Dermis blood vessel endothelial cell (primary cell): ENCODE measurements at regions not wholly inside any gene's neighbourhood (a gene's known extent, or its start where the extent isn't known, plus 50 kb on each side); places are given as distances from the start of the nearest gene placed in this dataset.

Experiments
- DNase-seq: peaks from one replicate; pipeline ENCODE4 v3.0.0; 2010

- no peak for DNase-seq
These were observed 1101.6 kb upstream of the RAG2 start for GRCh38 chr11:37699644-37700043.

- no peak for DNase-seq
These were observed 1097.2 kb upstream of the RAG2 start for GRCh38 chr11:37695283-37695682.

DNA sequence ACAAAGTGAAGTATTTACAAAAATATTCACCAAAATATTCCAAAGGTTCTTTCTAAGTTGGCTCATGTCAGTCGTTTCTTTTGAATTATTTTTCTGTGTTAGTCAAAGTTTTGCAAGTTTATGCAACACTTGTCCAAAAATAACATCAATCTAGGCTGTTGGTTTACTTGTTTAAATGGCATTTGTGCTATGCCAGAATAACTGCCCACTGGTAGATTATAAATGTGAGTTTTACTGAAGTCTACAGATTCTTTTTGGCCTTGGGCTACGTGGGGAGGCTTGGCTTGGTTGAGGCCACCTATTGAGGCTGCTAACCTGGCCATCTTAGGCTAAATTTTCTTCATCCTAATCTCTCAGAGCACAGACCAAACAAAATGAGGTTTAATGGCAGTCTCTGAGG lies 1091.9 kb upstream of the RAG2 start:
- no peak for DNase-seq

- DNase-seq = no peak
These were observed 1090.4 kb upstream of the RAG2 start for GRCh38 chr11:37688456-37688855.

DNA sequence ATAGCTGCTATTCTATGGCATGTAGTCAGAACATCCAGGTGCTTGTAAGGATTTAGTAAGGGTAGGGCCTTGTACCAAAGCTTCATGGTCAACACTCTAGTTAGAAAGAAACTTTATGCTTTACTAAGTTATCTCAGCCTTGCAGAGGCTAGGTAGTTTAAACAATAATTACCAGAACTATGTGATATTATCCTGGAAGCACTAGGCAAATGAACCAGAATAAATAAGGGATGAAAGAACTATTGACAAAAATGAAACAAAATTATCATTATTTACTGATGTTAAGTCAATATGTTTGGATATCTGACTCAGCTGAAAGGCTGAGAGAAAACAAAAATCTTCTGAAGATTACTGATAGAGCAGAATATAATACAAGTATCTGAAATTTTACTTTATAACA lies 1089.1 kb upstream of the RAG2 start:
- no peak for DNase-seq

GRCh38 chr11:37671321-37671720 lies 1073.3 kb upstream of the RAG2 start:
- no peak for DNase-seq

DNA sequence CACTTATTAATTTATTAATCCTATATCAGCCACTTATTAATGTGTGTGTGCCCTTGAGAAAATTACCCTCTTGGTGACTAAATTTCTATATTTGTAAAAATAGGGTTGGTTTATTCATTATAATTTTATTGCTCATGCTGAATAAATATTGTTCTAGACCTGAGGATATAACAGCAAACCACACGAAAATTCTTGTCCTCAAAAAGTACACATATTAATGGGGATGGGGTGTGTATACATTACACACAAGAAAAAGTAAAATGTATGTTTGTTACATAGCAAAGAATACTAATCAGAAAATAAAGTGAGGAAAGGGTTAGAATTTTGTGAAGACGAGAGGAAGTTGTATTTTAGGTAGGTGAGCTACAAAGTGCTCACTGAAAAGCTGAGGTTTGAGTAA lies 1068.9 kb upstream of the RAG2 start:
- no peak for DNase-seq

GRCh38 chr11:37657645-37658044 lies 1059.6 kb upstream of the RAG2 start:
- DNase-seq = no peak

- no peak for DNase-seq
These were observed 1049.7 kb upstream of the RAG2 start for GRCh38 chr11:37647767-37648166.

- DNase-seq = no peak
These were observed 1045.9 kb upstream of the RAG2 start for GRCh38 chr11:37643968-37644367.

DNA sequence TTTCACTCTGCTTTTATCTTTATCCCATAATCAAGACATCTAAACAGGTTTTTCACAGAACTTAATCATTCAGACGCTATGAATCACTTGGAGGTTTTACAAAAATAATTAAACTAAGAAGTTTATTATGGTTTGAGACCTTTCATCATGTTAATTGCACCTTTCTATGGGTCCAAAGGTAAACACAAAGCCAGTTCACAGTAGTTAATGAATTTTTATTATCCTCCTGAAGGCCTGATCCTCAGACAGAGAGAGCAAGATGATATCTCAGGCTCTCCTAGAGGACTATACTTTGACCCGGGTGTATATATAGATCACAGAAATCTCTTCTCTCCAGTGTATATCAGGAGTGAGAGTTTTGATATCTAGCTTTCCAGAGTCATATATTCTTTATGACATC lies 1044.3 kb upstream of the RAG2 start:
- no peak for DNase-seq

GRCh38 chr11:37632748-37633147 lies 1034.7 kb upstream of the RAG2 start:
- DNase-seq = no peak

DNA sequence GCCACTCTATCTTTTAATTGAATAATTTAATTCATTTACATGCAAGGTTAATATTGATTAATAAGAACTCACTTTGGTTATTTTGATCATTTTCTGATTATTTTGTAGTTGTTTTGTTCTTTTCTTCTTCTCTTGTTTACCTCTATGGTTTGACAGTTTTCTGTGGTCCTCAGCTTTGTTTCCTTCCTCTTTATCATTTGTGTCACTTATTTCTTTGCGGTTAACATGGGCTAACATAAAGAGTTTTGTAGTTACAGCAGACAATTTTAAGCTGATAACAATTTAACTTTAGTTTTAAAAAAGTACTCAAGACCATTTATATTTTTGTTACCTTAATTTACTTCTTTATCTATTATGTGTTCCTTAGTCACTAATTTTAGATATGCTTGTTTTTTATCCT lies 1032.8 kb upstream of the RAG2 start:
- DNase-seq = no peak

- DNase-seq = no peak
These were observed 1025.7 kb upstream of the RAG2 start for GRCh38 chr11:37623778-37624177.

DNA sequence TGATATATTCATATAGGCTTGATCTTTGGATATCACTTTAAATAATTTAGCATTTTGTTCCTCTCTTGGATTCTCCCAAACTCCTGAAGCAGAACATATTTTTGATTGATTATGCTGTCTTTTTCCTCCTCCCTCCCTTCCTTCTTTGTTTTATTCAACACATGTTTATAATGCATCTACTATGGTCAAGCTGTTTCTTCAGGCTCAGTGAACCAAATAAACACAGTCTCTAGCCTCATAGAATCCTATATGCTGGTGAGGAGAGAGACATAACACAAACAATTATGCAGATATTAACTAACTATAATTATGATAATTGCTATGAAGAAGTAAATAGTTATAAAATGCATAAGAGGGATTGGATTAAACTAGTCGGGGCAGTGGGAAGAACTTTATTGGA lies 1023.6 kb upstream of the RAG2 start:
- no peak for DNase-seq

GRCh38 chr11:37616291-37616690 lies 1018.3 kb upstream of the RAG2 start:
- DNase-seq = no peak

GRCh38 chr11:37613031-37613430 lies 1015.0 kb upstream of the RAG2 start:
- DNase-seq = no peak

DNA sequence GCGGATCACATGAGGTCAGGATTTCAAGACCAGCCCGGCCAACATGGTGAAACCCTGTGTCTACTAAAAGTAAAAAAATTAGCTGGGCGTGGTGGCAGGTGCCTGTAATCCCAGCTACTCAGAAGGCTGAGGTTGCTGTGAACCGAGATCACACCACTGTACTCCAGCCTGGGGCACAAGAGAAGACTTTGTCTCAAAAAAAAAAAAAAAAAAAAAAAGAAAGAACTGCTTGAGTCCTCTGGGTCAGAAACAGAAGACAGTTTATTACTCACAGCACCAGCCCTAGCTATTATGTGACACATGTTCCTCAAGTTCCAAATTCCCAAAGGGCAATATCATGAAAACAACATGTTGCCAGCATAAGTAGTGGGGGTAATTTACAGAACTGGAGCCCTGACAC lies 1014.1 kb upstream of the RAG2 start:
- no peak for DNase-seq

DNA sequence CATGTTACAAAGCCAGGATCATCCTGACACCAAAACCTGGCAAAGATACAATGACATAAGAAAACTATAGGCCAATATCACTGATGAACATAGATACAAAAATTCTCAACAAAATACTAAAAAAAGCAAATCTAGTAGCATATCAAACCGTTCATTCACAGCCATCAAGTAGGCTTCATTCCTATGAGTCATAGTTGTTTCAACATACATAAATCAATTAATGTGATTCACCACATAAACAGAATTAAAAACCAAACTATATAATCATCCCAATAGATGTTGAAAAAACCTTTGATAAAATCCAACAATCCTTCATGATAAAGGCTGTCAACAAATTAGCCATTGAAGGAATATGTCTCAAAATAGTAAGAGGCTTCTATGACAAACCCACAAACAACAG lies 1007.2 kb upstream of the RAG2 start:
- DNase-seq = no peak

GRCh38 chr11:37598381-37598780 lies 1000.3 kb upstream of the RAG2 start:
- DNase-seq = no peak

DNA sequence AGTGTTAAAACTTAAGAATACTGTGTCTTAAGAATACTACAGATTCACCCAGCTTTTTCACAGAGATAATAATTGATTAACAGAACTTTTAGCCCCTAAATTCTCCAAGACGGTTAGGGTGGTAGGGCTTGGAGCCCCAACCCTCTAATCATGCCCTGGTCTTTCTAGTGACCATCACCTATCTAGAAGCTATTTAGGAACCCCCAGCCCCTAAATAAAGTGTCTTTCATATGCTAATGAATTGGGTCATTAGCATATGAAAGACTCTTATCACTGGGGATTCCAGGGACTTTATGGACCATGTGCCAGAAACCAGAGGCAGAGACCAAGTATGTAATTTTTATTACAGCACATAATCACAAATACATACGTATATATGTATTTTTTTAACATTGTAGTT lies 999.7 kb upstream of the RAG2 start:
- DNase-seq = no peak

GRCh38 chr11:37595845-37596244 lies 997.8 kb upstream of the RAG2 start:
- DNase-seq = no peak

GRCh38 chr11:37574361-37574760 lies 976.3 kb upstream of the RAG2 start:
- no peak for DNase-seq

GRCh38 chr11:37572491-37573171 lies 974.6 kb upstream of the RAG2 start:
- no peak for DNase-seq

GRCh38 chr11:37571246-37571645 lies 973.2 kb upstream of the RAG2 start:
- no peak for DNase-seq
